Testis (tissue), 2 donors: ENCODE measurements at regions not wholly inside any gene's neighbourhood (a gene's known extent, or its start where the extent isn't known, plus 50 kb on each side); places are given as distances from the start of the nearest gene placed in this dataset.

Experiments
- CTCF ChIP-seq, 3 experiments: fragments of 450-650 bp in 2 of 3; fragments of 200-600 bp in 1 of 3; sonication (generic) in 1 of 3; IDR thresholded peaks; one replicate each; pipeline ENCODE4 v1.5.1; 2016 to 2019; ENCODE audit warnings: antibody characterized with exemption in 3 of 3, mild to moderate bottlenecking in 2 of 3, moderate library complexity in 1 of 3
- POLR2A ChIP-seq: fragments of 450-650 bp; IDR thresholded peaks from one replicate; pipeline ENCODE4 v1.6.1; 2017; ENCODE audit warnings: antibody characterized with exemption, mild to moderate bottlenecking, moderate library complexity

GRCh38 chr13:64154514-64154913, 2738.9 kb upstream of the PCDH20 start:
- no peak for TF ChIP-seq CTCF (IDR thresholded peaks at IDR 0.05)
- TF ChIP-seq POLR2A: no peak
